HG03025 (cell line): ENCODE measurements at regions not wholly inside any gene's neighbourhood (a gene's known extent, or its start where the extent isn't known, plus 50 kb on each side); places are given as distances from the start of the nearest gene placed in this dataset.

Experiments
- ATAC-seq: cut with Tn5 transposase; IDR thresholded peaks from one replicate; pipeline ENCODE4 v1.9.1; 2021; ENCODE audit warnings: mild to moderate bottlenecking, moderate library complexity; ENCODE audit not compliant: unreplicated experiment, low FRiP score

DNA sequence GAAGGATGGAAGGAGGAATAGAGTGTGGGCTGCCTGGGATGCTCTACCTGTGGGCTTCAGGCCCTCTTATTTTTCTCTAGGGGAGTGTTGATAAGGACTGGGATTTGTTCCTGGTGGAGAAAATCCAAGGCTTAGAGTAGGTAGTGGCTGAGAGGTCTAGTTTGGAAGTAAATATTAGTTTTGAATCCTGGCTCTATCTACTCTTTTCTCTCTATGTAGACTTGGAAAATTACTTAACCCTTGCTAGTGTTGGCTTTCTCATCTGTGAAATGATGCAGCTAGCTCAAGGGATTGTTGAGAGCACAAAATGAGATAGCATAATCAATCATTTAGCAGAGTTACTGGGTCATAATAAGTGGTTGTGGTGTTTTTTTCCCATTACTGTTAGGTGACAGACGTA is 102.7 kb upstream of the MLIP start:
- no peak for ATAC-seq

GRCh38 chr6:54009052-54009654 is 102.1 kb upstream of the MLIP start:
- no peak for ATAC-seq

- ATAC-seq: no peak
Measured at GRCh38 chr6:54010340-54011276, 100.6 kb upstream of the MLIP start.

DNA sequence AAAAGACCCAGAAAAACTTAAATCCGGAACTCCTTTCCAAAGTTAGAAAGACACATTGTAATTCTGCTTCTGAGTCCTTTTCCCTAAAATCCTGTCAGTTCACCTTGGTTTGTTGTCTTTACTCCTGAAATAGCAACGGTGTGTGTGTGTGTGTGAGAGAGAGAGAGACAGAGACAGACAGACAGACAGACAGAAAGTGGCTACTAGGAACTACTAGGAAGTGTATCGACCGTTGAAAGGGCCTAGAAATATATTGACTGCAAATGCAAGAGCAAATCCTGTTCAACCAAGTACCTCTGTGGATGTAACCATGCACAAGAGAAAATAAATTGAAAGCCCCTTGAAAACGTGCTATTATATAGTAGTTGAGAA is 100.0 kb upstream of the MLIP start:
- no peak for ATAC-seq

- ATAC-seq: no peak
Measured at GRCh38 chr6:54013966-54014365, 97.3 kb upstream of the MLIP start.

- no peak for ATAC-seq
Measured at GRCh38 chr6:54014440-54014839, 96.8 kb upstream of the MLIP start.

DNA sequence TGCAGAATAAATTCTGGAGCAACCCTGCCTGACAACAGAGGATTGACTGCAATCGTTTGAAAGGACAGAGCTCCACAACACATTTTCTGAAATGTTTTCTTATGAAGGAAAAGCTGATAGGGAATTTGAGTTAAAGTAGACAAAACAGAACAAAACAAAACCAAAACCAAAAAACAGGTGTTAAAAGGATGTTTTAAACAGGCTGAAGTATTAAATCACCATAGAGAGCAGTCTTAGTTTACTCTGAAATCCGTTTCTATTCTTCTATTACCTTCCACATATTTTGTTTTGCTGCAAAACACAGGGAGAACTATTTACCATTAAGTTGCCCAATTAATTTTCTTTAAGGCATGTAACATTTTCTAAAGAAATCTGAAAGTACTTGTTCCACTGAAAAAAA is 93.4 kb upstream of the MLIP start:
- no peak for ATAC-seq

DNA sequence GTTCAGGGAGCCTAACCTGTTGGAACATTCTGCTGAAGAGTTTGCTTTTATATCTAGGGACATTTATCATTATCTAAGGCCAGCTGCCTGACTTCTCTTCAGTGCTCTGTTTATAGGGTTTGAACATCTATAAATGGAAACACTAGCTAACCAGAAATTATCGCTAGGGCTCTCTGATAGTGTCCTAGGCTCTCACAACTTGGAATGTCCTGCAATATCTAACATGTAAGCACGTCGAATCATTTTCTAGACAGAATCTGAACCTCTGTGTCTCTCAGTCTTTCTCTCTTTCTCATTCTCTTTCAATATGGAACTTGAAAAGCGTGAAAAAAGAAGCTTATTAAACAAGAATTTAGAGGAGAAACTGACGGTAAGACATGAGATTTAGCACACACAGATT is 92.5 kb upstream of the MLIP start:
- ATAC-seq: no peak

DNA sequence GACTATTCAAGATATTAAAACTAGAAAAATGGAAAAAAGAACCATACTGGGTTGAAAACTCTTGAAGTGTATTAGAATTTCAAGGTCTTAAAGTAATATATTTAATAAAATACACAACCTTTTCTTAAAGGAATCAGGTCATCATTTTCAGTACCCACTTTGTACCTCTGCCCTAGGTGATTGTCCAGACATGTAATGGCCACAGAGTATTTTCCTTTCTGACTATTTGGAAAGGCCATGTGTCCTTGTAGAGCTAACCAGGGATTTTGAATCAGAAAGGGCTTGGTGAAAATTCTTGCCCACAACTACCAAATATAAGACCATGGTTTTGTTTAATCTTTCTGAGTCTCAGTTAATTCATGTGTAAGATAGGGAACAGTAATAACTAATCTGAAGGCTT is 91.4 kb upstream of the MLIP start:
- ATAC-seq: no peak

DNA sequence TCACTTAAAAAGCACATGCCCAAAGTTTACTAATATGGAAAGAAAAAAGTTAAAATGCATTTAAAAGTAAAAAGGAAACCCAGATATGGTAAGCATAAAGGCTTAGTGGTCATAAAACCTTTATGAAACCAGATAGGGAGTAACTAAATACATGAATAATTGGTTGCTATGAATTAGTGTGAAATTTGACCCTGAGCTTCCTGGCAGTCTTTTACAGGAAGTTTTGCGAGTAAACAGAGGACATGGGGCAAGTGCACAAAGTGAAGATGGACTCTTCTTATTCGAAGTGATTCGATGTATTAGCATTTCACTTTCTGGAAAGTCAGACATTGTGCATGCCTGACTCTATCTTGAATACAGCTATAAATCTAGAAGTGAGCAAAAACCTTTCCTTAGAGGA is 90.9 kb upstream of the MLIP start:
- no peak for ATAC-seq

DNA sequence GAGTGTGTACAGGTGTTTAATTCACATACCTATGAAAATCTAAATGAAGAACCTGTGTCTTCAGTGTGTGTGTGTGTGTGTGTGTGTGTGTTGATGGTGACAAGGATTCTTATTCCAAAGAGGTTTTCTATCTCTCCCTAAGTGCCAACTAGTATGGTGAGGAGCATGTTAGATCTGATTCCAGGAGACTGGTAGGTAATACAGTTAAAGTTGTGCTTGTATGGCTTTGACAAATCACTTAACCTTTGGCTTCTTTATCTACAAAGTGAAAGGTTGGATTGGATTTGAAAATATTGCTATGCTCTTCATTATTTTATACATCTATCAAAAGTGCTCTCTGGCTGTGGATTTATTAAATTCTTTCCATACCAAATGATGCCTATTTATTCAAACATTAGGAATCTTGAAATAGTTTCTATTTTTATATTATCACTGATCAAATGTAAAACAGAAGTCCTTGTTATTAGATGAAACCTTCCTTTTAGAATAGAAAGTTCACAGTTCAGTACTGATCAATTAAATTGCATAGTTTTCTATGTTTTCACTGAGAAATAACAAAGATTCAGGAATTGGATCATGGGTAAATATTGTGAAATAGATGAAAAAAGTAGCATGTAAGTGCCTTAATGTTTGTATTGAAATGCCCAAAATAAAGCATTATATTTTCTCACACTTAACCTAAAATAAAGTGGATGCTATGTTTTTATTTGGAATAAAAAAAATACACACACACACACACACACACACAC is 84.4 kb upstream of the MLIP start:
- ATAC-seq: no peak

GRCh38 chr6:54028170-54028569 is 83.1 kb upstream of the MLIP start:
- no peak for ATAC-seq

- no peak for ATAC-seq
Measured at GRCh38 chr6:54029187-54029586, 82.1 kb upstream of the MLIP start.

DNA sequence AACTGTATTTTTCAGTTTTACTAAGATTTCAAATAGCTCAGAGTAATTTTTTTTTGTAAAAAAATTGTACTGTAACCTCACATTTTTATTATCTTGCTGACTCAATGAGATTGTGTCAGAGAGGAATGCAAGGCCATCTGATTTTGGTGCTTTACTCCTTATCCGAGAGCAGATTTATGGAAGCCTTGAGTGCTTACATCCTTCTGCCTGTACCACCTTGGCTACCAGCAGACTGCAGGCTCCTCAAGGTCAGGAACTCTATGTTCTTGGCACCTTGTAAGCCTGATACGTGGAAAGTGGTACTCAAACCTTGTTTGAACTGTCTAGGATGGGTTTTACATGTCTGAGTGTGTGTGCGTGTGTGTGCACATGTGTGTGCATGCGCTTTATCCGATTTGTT is 80.1 kb upstream of the MLIP start:
- no peak for ATAC-seq

DNA sequence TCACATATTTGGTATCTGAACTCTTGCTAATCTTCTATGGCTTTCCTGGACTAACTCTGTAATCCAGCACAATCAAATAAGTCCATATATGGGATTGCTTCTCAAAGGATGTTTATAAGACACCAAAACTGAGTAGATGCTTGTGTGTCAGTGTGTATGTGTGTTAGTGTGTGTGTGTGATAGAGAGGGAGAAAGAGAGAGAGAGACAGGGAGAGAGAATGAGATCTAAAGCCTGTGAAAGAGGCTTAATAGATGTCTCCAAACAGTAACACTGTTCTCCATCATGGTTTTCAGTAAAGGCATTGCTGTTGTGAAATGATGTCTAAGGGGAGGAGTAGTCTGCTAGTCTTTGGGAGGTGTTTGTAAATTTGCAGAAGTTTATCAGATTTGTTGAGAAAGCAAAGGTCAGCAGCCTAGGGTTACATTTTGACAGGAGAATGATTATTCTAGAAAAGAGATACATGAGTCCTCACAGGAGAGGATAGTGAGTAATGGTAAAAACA is 73.9 kb upstream of the MLIP start:
- ATAC-seq: no peak

GRCh38 chr6:54040545-54040944 is 70.7 kb upstream of the MLIP start:
- ATAC-seq: no peak

GRCh38 chr6:54041239-54041638 is 70.0 kb upstream of the MLIP start:
- ATAC-seq: no peak

GRCh38 chr6:54043360-54043759 is 67.9 kb upstream of the MLIP start:
- no peak for ATAC-seq

- ATAC-seq: no peak
Measured at GRCh38 chr6:54044059-54044458, 67.2 kb upstream of the MLIP start.

DNA sequence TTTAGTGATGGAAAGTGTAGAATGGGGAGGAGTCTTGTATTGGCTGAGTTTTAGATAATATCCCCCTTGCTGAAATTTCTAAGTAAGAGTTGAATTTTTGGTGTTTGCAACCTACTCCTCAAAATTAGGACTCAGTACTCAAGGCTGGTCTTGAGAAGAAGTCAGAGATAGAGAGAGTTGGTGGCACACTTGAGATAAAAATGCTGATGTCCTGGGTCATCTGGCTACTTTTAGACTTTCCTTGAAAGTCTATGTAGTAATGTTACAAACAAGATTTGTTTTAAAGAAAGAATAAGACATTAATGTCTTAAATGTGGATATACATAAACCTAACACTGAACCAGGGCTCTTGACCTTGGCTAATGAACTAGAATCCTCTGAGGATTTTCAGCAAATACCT is 62.5 kb upstream of the MLIP start:
- ATAC-seq: no peak

GRCh38 chr6:54050750-54051149 is 60.5 kb upstream of the MLIP start:
- no peak for ATAC-seq
